H1 (cell line): ENCODE measurements at regions not wholly inside any gene's neighbourhood (a gene's known extent, or its start where the extent isn't known, plus 50 kb on each side); places are given as distances from the start of the nearest gene placed in this dataset.

ENCODE experiments used
- ATF3 ChIP-seq: IDR thresholded peaks from 2 replicates; pipeline ENCODE4 v1.6.1; 2011; ENCODE audit warnings: low read depth, mild to moderate bottlenecking, low read length; ENCODE audit not compliant: insufficient read depth
- BCL11A ChIP-seq, 2 experiments: IDR thresholded peaks; one replicate each; pipeline ENCODE4 v1.6.1; 2011; ENCODE audit warnings: low read depth in 2 of 2, low read length in 2 of 2, mild to moderate bottlenecking in 2 of 2
- CEBPB ChIP-seq: IDR thresholded peaks from 2 replicates; pipeline ENCODE4 v1.6.1; 2012; ENCODE audit warnings: low read depth, low read length
- CTCF ChIP-seq, 3 experiments: IDR thresholded peaks; 1 replicate in 2 of 3; 2 replicates in 1 of 3; pipeline versions ENCODE4 v1.5.1 to v1.6.1; 2011; ENCODE audit warnings: low read length in 3 of 3, mild to moderate bottlenecking in 3 of 3, inconsistent platforms in 2 of 3, low read depth in 1 of 3, moderate library complexity in 1 of 3; ENCODE audit not compliant: insufficient read depth in 1 of 3; ENCODE audit errors: control extremely low read depth in 1 of 3
- EGR1 ChIP-seq: IDR thresholded peaks from 2 replicates; pipeline ENCODE4 v1.6.1; 2011; ENCODE audit warnings: low read depth, low read length, borderline replicate concordance
- GABPA ChIP-seq: IDR thresholded peaks from 2 replicates; pipeline ENCODE4 v1.6.1; 2011; ENCODE audit warnings: mild to moderate bottlenecking, low read length, moderate library complexity, borderline replicate concordance; ENCODE audit not compliant: insufficient read depth
- MAX ChIP-seq: IDR thresholded peaks from 2 replicates; pipeline ENCODE4 v1.6.1; 2012; ENCODE audit warnings: inconsistent platforms
- POLR2AphosphoS5 ChIP-seq: IDR thresholded peaks from 2 replicates; pipeline ENCODE4 v1.6.1; 2011; ENCODE audit warnings: low read depth, low read length
- RFX5 ChIP-seq: IDR thresholded peaks from 2 replicates; pipeline ENCODE4 v1.6.1; 2011; ENCODE audit warnings: low read depth, low read length, improper control_type of control experiment, borderline replicate concordance
- SIN3A ChIP-seq, 2 experiments: IDR thresholded peaks in 1 of 2; conservative IDR thresholded peaks in 1 of 2; 2 replicates each; pipeline ENCODE4 v1.6.1; 2011 to 2012; ENCODE audit warnings: low read length in 2 of 2, improper control_type of control experiment in 1 of 2, low read depth in 1 of 2, mild to moderate bottlenecking in 1 of 2
- SIRT6 ChIP-seq: IDR thresholded peaks from one replicate; pipeline ENCODE4 v1.7.1; 2012; ENCODE audit warnings: low read length, inconsistent platforms
- YY1 ChIP-seq: IDR thresholded peaks from 2 replicates; pipeline ENCODE4 v1.6.1; 2011; ENCODE audit warnings: low read depth, mild to moderate bottlenecking, low read length

- TF ChIP-seq POLR2AphosphoS5: no peak
- TF ChIP-seq CEBPB: no peak
- no peak for TF ChIP-seq CTCF (IDR thresholded peaks at IDR 0.05; ENCODE audit: control extremely low read depth in 1 of 3, insufficient read depth in 1 of 3, low read depth in 1 of 3, low read length in 3 of 3)
- no peak for TF ChIP-seq ATF3
- no peak for TF ChIP-seq SIN3A (conservative IDR thresholded peaks at IDR 0.05 in 1 of 2, IDR thresholded peaks at IDR 0.05 in 1 of 2; ENCODE audit: low read depth in 1 of 2, low read length in 2 of 2)
- no peak for TF ChIP-seq EGR1
- no peak for TF ChIP-seq BCL11A (IDR thresholded peaks at IDR 0.05; ENCODE audit: low read depth in 2 of 2, low read length in 2 of 2)
- TF ChIP-seq YY1: no peak
- TF ChIP-seq MAX: no peak
- no peak for TF ChIP-seq GABPA
- no peak for TF ChIP-seq SIRT6
- TF ChIP-seq RFX5: no peak
Measured at GRCh38 chr12:89954259-89954658, 245.6 kb upstream of the ATP2B1 start.
